ENCODE measurements at regions not wholly inside any gene's neighbourhood (a gene's known extent, or its start where the extent isn't known, plus 50 kb on each side); places are given as distances from the start of the nearest gene placed in this dataset.

DNA sequence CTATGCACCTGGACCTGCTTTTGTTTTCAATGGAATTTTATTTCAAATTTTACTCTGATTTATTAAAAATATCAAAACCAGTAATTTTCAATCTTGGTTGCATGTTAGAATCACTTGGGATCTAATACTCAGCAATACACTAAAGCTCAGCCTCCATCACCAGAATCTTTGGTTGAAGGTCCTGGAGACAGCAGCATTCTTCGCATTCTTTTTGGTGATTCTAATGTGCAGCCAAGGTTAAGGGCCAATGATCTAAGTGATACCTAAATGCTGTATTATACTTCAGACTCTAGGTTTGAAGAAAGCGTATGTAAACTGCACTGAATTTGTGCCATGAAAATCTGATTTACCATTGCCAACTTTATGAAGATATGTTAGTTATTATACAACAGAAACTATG lies 493.1 kb downstream of the XIRP2 start:
- no peak for TF ChIP-seq POLR2A (IDR thresholded peaks at IDR 0.05)
- TF ChIP-seq, protein P1, sequence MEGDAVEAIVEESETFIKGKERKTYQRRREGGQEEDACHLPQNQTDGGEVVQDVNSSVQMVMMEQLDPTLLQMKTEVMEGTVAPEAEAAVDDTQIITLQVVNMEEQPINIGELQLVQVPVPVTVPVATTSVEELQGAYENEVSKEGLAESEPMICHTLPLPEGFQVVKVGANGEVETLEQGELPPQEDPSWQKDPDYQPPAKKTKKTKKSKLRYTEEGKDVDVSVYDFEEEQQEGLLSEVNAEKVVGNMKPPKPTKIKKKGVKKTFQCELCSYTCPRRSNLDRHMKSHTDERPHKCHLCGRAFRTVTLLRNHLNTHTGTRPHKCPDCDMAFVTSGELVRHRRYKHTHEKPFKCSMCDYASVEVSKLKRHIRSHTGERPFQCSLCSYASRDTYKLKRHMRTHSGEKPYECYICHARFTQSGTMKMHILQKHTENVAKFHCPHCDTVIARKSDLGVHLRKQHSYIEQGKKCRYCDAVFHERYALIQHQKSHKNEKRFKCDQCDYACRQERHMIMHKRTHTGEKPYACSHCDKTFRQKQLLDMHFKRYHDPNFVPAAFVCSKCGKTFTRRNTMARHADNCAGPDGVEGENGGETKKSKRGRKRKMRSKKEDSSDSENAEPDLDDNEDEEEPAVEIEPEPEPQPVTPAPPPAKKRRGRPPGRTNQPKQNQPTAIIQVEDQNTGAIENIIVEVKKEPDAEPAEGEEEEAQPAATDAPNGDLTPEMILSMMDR (IDR thresholded peaks at IDR 0.05) = no peak
